NCI-H748 (cell line): ENCODE measurements at regions not wholly inside any gene's neighbourhood (a gene's known extent, or its start where the extent isn't known, plus 50 kb on each side); places are given as distances from the start of the nearest gene placed in this dataset.

Source experiments
- DNase-seq: peaks from one replicate; lab custom pipeline; 2025; ENCODE audit not compliant: unreplicated experiment; lab: John Stamatoyannopoulos, UW

DNA sequence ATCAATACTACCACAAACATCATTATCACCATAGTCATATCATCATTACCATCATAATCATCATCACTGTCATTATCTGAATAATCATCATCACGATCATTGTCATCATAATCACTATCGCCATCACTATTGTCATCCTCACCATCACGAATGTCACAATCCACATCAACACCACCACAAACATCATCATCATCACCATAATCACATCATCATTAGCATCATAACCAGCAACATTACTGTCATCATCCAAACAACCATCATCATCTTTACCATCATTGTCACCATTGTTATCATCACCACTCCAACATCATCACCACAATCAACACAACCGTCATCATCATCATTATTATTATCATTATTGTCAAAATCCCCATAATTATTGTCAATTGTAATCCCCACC lies 61.2 kb downstream of the MBD3L1 start:
- DNase-seq, result no peak

DNA sequence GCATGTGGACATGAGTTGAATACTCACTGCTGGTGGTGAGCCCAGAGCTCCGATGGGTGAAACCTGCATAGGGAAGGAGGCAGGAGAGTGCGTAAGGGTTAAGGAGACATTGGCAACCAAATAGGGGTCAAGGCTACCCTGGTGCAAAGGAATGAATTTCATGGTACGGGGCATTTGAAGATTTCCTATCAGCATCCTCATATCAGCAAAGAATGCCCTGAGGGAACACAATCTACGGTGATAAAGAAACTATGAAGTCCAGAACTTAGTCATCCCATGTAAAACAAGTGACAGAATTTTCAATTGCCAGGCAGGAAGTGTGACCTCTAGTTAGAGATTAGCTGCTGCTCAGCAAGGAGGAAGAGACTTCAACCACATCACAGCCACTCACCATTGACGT lies 64.9 kb downstream of the MBD3L1 start:
- no peak for DNase-seq

DNA sequence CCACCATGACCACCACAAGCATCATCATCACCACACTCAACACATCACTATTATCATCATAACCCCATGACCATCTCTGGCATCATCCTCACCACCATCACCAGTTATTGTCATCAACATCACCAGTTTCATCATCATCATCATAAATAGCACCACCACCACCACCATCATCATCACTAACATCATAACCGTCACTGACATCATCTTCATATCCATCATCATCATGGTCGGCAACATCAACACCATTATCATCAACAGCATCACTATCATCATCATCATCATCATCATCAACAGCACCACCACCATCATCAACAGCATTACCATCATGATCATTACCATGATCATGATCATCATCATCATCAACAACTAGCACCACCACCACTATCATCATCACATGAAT lies 67.2 kb downstream of the MBD3L1 start:
- no peak for DNase-seq

DNA sequence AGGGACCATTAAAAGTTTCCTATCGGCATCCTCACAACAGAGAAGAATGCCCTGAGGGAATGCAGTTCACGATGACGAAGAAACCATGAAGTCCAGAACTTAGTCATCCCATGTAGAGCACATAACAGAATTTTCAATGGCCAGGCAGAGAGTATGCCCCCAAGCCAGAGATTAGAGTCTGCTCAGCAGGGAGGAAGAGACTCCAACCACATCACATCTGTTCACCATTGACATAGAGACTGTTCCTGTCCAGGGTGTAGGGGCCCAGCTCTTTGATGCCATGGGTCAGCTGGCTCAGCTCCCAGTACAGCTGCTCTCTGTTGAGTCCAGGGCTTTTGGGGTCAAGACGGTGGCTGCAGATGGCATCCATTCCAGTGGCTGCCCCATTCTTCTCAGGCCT lies 68.2 kb downstream of the MBD3L1 start:
- DNase-seq, result no peak

DNA sequence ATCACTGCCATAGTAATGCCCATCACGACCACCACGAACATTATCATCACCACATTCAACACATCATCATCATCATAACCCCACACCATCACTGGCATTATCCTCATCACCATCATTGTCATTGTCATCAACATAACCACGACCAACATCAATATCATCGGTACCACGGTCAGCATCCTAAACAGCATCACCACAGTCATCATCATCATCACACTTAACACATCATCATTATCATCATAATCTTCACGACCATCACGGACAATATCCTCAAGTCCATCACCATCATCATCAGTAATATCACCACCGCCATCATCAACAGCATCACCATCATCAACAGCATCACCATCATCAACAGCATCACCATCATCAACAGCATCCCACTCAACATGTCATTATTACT lies 70.3 kb downstream of the MBD3L1 start:
- DNase-seq, result no peak

DNA sequence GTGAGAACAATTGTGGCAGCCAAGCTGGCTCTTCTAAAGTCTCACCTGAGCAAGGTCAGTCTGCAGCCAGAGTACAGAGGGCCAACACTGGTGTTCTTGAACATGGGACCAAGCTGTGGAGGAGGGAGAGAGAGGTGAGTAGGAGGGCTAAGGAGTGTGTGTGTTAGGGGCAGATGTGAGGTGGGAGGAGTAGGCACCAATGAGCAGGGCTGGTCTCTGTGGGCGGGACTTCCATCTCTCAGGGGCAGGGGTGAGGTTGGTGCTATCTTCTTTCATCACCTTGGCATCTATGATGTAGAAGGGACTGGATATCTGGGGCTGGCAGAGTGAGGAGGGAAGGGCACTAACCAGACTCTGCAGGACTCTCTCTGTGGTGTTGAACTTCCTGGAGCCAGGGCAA lies 72.4 kb downstream of the MBD3L1 start:
- DNase-seq, result no peak

DNA sequence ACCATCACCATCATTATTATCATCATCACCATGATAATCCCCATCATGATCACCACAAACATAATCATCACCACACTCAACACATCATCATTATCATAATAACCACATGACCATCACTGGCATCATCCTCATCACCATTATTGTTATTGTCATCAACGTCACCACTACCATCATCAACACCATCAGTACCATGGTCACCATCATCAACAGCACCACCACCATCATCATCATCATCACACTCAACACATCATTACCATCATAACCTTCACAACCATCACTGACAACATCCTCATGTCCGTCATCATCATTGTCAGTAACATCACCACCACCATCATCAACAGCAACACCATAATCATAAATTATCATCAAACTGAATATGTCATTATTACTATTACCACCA lies 73.2 kb downstream of the MBD3L1 start:
- DNase-seq, result no peak

DNA sequence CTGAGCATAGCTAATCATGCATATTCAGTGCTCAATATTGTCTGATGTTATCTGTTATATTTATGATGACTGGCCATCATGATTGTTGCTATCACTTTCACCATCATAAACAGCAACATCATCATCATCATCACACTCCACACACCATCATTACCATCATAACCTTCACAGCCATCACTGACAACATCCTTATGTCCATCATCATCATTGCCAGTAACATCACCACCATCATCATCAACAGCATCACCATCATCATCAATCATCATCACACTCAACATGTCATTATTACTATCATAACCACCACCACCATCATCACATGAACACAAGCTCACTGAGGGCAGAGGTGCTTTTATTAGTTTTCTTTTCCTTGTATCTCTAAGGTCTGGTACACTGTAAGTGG lies 75.9 kb downstream of the MBD3L1 start:
- no peak for DNase-seq

DNA sequence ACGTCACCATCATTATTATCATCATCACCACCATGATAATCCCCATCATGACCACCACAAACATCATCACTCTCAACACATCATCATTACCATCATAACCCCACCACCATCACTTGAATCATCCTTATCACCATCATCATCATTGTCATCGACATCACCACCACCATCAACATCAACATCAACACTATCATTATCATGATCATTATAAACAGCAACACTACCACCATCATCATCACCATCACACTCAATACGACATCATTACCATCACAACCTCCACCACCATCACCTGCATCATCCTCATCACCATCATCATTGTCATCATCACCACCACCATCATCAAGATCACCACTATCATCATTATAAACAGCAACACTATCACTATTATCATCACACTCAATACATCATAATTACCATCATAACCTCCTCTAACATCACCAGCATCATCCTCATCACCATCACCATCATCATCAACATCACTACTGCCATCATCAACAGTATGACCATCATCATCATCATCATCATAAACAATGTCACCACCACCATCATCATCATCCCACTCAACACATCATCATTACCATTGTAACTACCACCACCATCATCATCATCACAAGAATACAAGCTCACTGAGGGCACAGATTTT lies 78.7 kb downstream of the MBD3L1 start:
- no peak for DNase-seq

DNA sequence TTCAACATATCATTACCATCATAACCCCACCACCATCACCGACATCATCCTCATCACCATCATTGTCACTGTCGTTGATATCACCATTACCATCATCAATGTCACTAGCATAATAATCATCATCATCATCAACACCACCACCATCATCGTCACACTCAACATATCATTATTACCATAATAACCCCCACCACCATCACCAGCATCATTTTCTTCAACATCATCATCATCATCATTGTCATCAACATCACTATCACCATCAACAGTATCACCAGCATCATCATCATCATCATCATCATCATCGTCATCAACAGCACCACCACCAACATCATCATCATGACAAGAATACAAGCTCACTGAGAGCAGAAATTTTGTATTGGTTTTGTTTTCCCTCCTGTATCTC lies 83.8 kb downstream of the MBD3L1 start:
- no peak for DNase-seq

DNA sequence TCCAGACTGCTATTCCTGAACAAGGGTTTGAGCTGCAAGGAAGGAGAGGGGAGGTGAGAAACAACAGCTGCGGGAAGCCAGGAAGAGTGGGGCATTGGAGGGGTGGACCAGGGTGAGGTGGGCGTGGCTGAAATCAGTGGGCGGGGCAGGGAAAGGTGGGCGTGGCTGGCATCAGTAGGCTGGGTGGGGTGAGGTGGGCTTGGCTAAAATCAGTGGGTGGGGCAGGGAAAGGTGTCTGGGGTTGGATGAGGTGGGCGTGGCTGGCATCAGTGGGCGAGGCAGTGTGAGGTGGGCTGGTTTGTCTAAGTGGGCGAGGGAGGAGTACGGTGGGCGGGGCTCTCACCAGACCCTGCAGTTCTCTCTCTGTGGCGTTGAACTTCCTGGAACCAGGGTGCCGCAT lies 87.6 kb downstream of the MUC16 start:
- DNase-seq, result peak; percentile 15

DNA sequence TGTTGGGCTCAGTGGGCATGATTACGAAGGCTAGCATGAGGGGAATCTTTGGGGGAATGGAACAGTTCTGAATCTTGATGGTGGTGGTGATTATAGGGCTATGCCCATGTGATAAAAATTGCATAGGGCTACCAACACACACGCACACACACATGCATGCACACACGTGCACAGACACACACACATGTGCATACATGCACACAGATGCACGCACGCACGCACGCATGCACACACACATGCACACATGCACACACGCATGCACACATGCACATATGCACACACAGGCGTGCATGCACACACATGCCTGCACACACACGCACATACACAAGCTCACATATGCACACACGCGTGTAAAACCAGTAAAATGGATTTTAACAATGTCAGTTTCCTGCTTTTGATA lies 85.9 kb downstream of the MUC16 start:
- no peak for DNase-seq

DNA sequence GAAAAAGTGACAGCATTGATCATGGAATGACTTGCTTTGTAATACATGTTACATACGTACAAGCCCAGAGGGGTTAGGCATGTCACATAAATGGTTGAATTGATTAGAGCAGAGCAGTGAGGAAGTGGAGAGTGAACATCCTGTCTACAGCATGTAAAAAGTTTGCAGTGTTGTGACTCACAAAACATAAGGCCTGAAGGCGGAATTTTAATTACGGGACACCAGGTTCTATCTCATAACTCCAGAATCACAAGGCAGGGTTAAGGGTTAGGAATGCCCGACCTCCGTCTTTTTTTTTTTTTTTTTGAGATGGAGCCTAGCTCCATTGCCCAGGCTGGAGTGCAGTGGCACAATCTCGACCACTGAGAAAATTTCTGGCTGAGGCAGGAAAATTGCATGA lies 83.9 kb downstream of the MUC16 start:
- DNase-seq, result no peak

DNA sequence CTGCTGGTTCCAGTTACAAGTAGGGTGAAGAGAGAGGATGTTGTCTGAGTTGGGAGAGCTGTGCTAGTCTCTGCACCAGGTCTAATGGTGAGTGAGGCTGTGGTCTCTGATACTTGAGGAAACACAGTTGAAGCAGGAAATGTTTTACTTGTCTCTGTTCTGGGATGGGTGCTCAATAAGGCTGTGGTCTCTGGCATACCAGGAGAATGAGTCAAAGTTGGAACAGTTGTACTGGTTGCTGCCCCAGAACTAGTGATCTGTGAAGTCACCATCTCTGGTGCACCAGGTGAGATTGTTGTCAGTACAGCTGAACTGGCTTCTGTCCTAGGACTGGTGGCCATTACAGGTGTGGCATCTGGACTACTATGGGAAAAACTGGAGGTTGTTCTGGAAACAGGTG lies 74.7 kb downstream of the MUC16 start:
- no peak for DNase-seq

DNA sequence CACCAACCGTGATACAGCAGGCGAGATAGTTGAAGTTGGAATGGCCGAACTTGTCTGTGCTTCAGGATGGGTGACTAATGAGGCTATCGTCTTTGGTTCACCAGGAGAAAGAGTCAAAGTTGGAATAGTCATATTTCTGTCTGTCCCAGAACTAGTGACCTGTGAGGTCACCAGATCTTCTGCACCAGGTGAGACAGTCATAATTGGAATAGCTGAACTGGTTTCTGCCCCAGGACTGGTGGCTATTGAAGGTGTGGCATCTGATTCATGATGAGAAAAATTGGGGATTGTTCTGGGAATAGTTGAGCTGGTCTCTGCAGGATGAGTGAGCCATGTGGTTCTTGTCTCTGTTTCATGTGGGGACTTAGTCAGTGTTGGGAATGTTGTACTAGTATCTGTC lies 71.6 kb downstream of the MUC16 start:
- DNase-seq, result no peak
